IMR-90 (cell line): ENCODE measurements at regions not wholly inside any gene's neighbourhood (a gene's known extent, or its start where the extent isn't known, plus 50 kb on each side); places are given as distances from the start of the nearest gene placed in this dataset.

Experiments
- ATAC-seq: fragments of 200-7000 bp; cut with Tn5 transposase; 2 replicates; pipeline ENCODE4 v1.9.1; 2020; ENCODE audit warnings: low read depth, mild to moderate bottlenecking, moderate library complexity
- BruUV-seq: library from RNA; stranded (reverse); fragments of 400-500 nt; replicated peaks from 2 replicates; lab custom pipeline; 2021; lab: Mats Ljungman, UMichigan
- CTCF ChIA-PET: fragments of 300-600 bp; formaldehyde crosslinking; extraction: SDS; loops from one replicate; lab custom pipeline; 2021; ENCODE audit warnings: antibody characterized with exemption; lab: Yijun Ruan, JAX
- POLR2A ChIA-PET: fragments of 300-600 bp; sonication (Branson Sonifier 250); formaldehyde crosslinking; loops from one replicate; lab custom pipeline; 2022; ENCODE audit warnings: antibody characterized with exemption; ENCODE audit not compliant: unreplicated experiment; lab: Charles Lee
- DNase-seq: peaks from one replicate; pipeline ENCODE4 v3.0.0; 2013
- H2AFZ ChIP-seq: replicated peaks from 2 replicates; pipeline ENCODE3; 2013; ENCODE audit warnings: low read length, mild to moderate bottlenecking; ENCODE audit not compliant: poor library complexity
- H2AK5ac ChIP-seq: 2 replicates; pipeline ENCODE4 v1.6.1; 2013; ENCODE audit warnings: low read depth, low read length, inconsistent platforms
- H2AK9ac ChIP-seq: replicated peaks from 2 replicates; pipeline ENCODE3; 2013; ENCODE audit warnings: mild to moderate bottlenecking, low read depth, low read length, moderate library complexity; ENCODE audit not compliant: poor library complexity
- H2BK120ac ChIP-seq: 2 replicates; pipeline ENCODE4 v1.6.1; 2013; ENCODE audit warnings: low read depth, low read length, inconsistent platforms
- H2BK15ac ChIP-seq: 3 replicates; pipeline ENCODE4 v1.6.1; 2013; ENCODE audit warnings: low read depth, low read length, inconsistent platforms
- H2BK20ac ChIP-seq: 2 replicates; pipeline ENCODE4 v1.6.1; 2013; ENCODE audit warnings: low read depth, mild to moderate bottlenecking, inconsistent platforms, low read length, moderate library complexity
- H2BK5ac ChIP-seq: 2 replicates; pipeline ENCODE4 v1.6.1; 2013; ENCODE audit warnings: mild to moderate bottlenecking, low read depth, low read length, inconsistent platforms; ENCODE audit not compliant: poor library complexity, severe bottlenecking
- H3K14ac ChIP-seq: replicated peaks from 2 replicates; pipeline ENCODE4 v1.6.1; 2013; ENCODE audit warnings: low read depth, low read length, inconsistent platforms
- H3K18ac ChIP-seq: 2 replicates; pipeline ENCODE4 v1.6.1; 2013; ENCODE audit warnings: low read depth, low read length, control low read depth
- H3K23ac ChIP-seq: 2 replicates; pipeline ENCODE4 v1.6.1; 2013; ENCODE audit warnings: low read depth, low read length, inconsistent platforms
- H3K27ac ChIP-seq: 2 replicates; pipeline ENCODE4 v1.5.1; 2013; ENCODE audit warnings: mild to moderate bottlenecking, control low read depth, low read length; ENCODE audit not compliant: insufficient read depth
- H3K27me3 ChIP-seq: 2 replicates; pipeline ENCODE4 v1.6.1; 2013; ENCODE audit warnings: low read length; ENCODE audit not compliant: control insufficient read depth, insufficient read depth
- H3K36me3 ChIP-seq: 2 replicates; pipeline ENCODE4 v1.6.1; 2013; ENCODE audit warnings: low read length, mixed read lengths; ENCODE audit not compliant: control insufficient read depth, insufficient read depth
- H3K4ac ChIP-seq: 2 replicates; pipeline ENCODE4 v1.6.1; 2013; ENCODE audit warnings: low read depth, low read length, inconsistent platforms
- H3K4me1 ChIP-seq: 2 replicates; pipeline ENCODE4 v1.6.1; 2013; ENCODE audit warnings: low read length, mixed read lengths; ENCODE audit not compliant: control insufficient read depth, insufficient read depth
- H3K4me2 ChIP-seq: 2 replicates; pipeline ENCODE4 v1.6.1; 2013; ENCODE audit warnings: low read depth, mild to moderate bottlenecking, control low read depth, low read length, moderate library complexity
- H3K4me3 ChIP-seq: 2 replicates; pipeline ENCODE4 v1.5.1; 2013; ENCODE audit warnings: low read depth, mild to moderate bottlenecking, control low read depth, low read length, moderate library complexity; ENCODE audit not compliant: insufficient read depth
- H3K56ac ChIP-seq: 2 replicates; pipeline ENCODE4 v1.6.1; 2013; ENCODE audit warnings: low read length, inconsistent platforms; ENCODE audit not compliant: insufficient read depth; ENCODE audit errors: extremely low read depth
- H3K79me1 ChIP-seq, 2 experiments: 2 replicates each; pipeline ENCODE4 v1.6.1; 2013; ENCODE audit warnings: low read length in 2 of 2, inconsistent platforms in 1 of 2, low read depth in 1 of 2
- H3K9ac ChIP-seq: 2 replicates; pipeline ENCODE4 v1.6.1; 2013; ENCODE audit warnings: low read depth, low read length, control low read depth
- H3K9me1 ChIP-seq: 2 replicates; pipeline ENCODE4 v1.6.1; 2013; ENCODE audit warnings: low read length, inconsistent platforms; ENCODE audit not compliant: insufficient read depth
- H3K9me3 ChIP-seq: 2 replicates; pipeline ENCODE4 v1.6.1; 2013; ENCODE audit warnings: low read length; ENCODE audit not compliant: control insufficient read depth, insufficient read depth
- H4K20me1 ChIP-seq: 2 replicates; pipeline ENCODE4 v1.6.1; 2013; ENCODE audit warnings: low read length, inconsistent platforms; ENCODE audit not compliant: insufficient read depth
- H4K5ac ChIP-seq: 2 replicates; pipeline ENCODE4 v1.6.1; 2013; ENCODE audit warnings: mild to moderate bottlenecking, low read depth, low read length, control low read depth
- H4K8ac ChIP-seq, 2 experiments: 2 replicates each; pipeline ENCODE4 v1.6.1; 2013; ENCODE audit warnings: low read depth in 2 of 2, low read length in 2 of 2, control low read depth in 1 of 2, inconsistent platforms in 1 of 2
- H4K91ac ChIP-seq: 2 replicates; pipeline ENCODE4 v1.6.1; 2013; ENCODE audit warnings: low read depth, low read length, inconsistent platforms; ENCODE audit not compliant: insufficient read depth
- CEBPB ChIP-seq: IDR thresholded peaks from 2 replicates; pipeline ENCODE4 v1.6.1; 2012; ENCODE audit warnings: low read depth, low read length, improper control_type of control experiment
- ELK1 ChIP-seq: fragments of 150-350 bp; IDR thresholded peaks from 2 replicates; pipeline ENCODE4 v1.6.1; 2016; ENCODE audit warnings: low read depth, mild to moderate bottlenecking, low read length, moderate library complexity, borderline replicate concordance
- MAFK ChIP-seq: IDR thresholded peaks from 2 replicates; pipeline ENCODE4 v1.6.1; 2012; ENCODE audit warnings: low read depth, low read length, improper control_type of control experiment
- WGBS, 2 experiments: methylation state at CpG; one replicate each; pipeline versions ENCODE4 v1.1.5 to v1.1.7; 2013; ENCODE audit warnings: missing lambda C conversion rate in 2 of 2; ENCODE audit not compliant: insufficient read length in 1 of 2; ENCODE audit errors: extremely low coverage in 2 of 2; 5-methylcytosine and 5-hydroxymethylcytosine counted together
- dilution Hi-C: fragments of 300-500 bp; cut with HindIII; formaldehyde crosslinking; loops from one replicate; pipeline ENCODE4 v1.14.3; 2018; ENCODE audit warnings: low sequenced_read_pairs; ENCODE audit not compliant: unreplicated experiment
- in situ Hi-C: fragments of 300-500 bp; cut with MboI; formaldehyde crosslinking; loops from 3 replicates; pipeline ENCODE4 v1.14.3; 2019; ENCODE audit warnings: low sequenced_read_pairs, inconsistent platforms, mixed read lengths
- intact Hi-C: fragments of 100-400 bp; cut with micrococcal nuclease; formaldehyde crosslinking; loops from 2 replicates; pipeline ENCODE4 v1.10.0; 2022
- TF ChIP-seq, protein P1 (sequence below): conservative IDR thresholded peaks from 2 replicates; pipeline ENCODE4 v1.5.1; 2012; ENCODE audit warnings: mild to moderate bottlenecking, low read depth, low read length, improper control_type of control experiment

- Histone ChIP-seq H2BK5ac (no peak overlapping the region), H3K18ac (no peak overlapping the region), H3K4me3 (no peak overlapping the region), H3K27me3 (no peaks in the 10 kb centered on the region), H3K4me2 (no peak overlapping the region), H2AK5ac (no peak overlapping the region), H4K20me1 (no peaks in the 10 kb centered on the region), H4K8ac (no peak overlapping the region), H3K4ac (no peak overlapping the region), H2BK20ac (no peak overlapping the region), H3K27ac (no peak overlapping the region), H3K9me3 (0 out of 2 replicates have a peak, but pooled peaks cover 3% of the 10 kb centered on the region), H2BK15ac (no peak overlapping the region), H3K23ac (no peak overlapping the region), H3K14ac (no peak overlapping the region), H4K91ac (no peak overlapping the region; the same call in 1 of the 2 replicates), H2AK9ac (no peak overlapping the region), H3K79me1 (no peaks in the 10 kb centered on the region), H3K56ac (no peak overlapping the region), H3K4me1 (no peaks in the 10 kb centered on the region), H3K9me1 (no peaks in the 10 kb centered on the region), H2BK120ac (no peak overlapping the region), H3K36me3 (no peaks in the 10 kb centered on the region), H3K9ac (no peak overlapping the region), H4K5ac (no peak overlapping the region), H2AFZ (no peak overlapping the region)
- DNase-seq (peak; percentile 23), ATAC-seq (peak; percentile 24; the same call in 1 of the 2 replicates)
- ChIA-PET POLR2A (no interaction called here), CTCF (no interaction called here)
- intact Hi-C loops: no loop called here
- in situ Hi-C loops: no loop called here
- WGBS, 2 experiments: no CpG with 5 or more reads among the region's 1 CpG
- no TSS peak for BruUV-seq
- TF ChIP-seq CEBPB: no peak
- no peak for TF ChIP-seq ELK1
- TF ChIP-seq MAFK: no peak
- TF ChIP-seq, protein P1, sequence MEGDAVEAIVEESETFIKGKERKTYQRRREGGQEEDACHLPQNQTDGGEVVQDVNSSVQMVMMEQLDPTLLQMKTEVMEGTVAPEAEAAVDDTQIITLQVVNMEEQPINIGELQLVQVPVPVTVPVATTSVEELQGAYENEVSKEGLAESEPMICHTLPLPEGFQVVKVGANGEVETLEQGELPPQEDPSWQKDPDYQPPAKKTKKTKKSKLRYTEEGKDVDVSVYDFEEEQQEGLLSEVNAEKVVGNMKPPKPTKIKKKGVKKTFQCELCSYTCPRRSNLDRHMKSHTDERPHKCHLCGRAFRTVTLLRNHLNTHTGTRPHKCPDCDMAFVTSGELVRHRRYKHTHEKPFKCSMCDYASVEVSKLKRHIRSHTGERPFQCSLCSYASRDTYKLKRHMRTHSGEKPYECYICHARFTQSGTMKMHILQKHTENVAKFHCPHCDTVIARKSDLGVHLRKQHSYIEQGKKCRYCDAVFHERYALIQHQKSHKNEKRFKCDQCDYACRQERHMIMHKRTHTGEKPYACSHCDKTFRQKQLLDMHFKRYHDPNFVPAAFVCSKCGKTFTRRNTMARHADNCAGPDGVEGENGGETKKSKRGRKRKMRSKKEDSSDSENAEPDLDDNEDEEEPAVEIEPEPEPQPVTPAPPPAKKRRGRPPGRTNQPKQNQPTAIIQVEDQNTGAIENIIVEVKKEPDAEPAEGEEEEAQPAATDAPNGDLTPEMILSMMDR: no peak
- dilution Hi-C loops: no loop called here
These were observed 74.8 kb upstream of the MBOAT1 start for GRCh38 chr6:20286968-20287565.
